ENCODE measurements at regions not wholly inside any gene's neighbourhood (a gene's known extent, or its start where the extent isn't known, plus 50 kb on each side); places are given as distances from the start of the nearest gene placed in this dataset.

DNA sequence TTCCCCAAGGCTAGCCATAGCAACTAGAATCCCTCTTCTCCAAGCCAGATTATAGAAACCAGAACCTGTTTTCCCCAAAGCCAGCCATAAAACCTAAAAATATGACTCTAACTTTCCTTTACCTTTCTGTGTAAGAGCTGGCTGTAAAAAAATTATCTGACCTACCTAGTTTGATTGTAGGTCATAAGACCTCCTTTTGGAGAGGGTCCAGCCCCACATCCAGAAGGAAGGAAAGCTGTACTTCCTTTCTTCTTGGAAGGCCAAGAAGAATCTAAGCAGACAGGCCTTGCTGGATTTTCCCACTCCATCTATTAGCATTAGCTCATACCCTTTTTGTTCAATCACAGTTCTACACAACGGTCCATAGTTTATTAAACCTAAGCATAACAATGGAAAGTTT lies 1006.3 kb downstream of the SORCS3 start:
- DNase-seq (ENCODE audit: low read depth, low spot score), result no peak

DNA sequence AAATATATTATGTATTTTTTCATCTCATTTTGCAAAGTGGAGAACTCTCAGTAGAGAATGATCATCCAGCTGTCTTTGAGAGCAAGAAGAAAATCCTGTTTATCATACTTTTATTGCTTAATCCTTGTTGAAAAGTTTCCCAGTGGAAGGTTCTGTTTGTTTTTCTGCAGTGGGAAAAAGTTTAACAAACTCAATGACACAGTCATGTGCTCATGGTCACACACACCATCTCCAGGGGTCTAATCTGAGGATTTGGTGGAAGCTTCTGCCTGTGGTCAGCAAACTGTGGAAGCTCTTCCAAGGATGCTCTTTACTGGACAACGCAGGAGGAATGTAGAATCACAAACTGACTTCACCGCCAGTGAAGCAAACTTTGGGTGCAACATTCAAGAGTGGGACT lies 1003.9 kb downstream of the SORCS3 start:
- DNase-seq (ENCODE audit: low read depth, low spot score), result no peak

DNA sequence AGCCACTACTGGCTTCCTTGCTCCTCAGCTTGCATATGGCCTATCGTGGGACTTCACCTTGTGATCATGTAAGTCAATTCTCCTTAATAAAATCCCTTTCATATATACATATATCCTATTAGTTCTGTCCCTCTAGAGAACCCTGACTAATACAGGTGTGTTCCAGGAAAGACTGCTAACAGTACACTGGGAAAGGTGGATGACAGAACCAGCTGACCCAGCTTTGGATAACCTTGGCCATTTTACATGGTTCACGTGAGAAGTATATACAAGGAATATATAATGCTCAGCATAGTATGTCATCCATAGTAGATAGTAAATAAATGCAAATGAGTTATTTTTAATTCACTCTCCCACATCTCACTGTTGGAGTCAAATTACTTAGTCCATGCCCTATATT lies 1003.5 kb downstream of the SORCS3 start:
- no peak for DNase-seq (ENCODE audit: low read depth, low spot score)

DNA sequence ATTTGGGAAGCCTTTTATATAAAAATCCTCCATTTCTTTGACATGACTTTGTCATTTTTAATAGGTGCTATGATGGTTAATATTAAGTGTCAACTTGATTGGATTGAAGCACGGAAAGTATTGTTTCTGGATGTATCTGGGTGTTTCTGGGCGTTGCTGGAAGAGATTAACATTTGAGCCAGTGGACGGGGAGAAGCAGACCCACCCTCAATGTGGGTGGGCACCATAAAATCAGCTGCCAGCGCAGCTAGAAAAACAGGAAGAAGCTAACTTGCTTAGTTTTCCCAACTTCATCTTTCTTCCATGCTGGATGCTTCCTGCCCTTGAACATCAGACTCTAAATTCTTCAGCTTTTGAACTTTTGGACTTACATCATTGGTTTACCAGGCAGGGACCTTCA lies 1003.0 kb downstream of the SORCS3 start:
- no peak for DNase-seq (ENCODE audit: low read depth, low spot score)

DNA sequence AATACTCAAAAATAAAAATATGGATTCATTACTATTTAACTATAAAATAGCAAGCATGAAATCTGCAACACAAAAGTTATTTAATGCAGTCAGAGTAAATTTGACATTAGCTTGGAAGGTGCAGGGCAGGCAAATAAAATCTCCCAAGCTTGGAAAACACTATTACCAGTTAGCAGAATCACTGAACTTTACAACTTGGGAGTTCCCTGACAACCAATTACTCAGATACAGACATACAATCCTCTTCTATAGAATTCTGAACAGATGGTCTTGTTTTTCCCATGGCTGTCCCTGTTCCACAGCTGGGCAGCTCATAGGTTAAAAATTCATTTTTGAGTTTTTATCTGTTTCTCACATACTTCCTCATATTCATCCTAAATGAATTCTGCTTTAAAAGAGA lies 1002.6 kb downstream of the SORCS3 start:
- DNase-seq (ENCODE audit: low read depth, low spot score), result no peak

DNA sequence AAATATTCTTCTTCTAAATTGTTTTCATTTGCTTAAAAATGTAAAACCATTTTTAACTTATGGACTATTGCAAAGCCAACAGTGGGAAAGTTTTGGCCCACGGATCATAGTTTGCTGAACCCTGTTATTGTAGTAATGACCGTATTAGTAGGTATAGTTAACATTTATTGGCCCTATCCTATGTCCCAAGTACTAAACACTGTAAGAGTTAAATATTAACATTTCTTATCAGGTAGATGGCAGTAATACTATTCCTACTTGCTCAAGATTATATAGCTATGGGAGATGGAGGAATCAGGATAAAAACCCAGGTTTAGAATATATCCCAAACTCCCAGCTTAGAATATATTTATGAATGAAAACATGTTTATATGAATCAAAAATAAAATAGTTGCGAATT lies 993.2 kb downstream of the SORCS3 start:
- DNase-seq (ENCODE audit: low read depth, low spot score), result no peak

DNA sequence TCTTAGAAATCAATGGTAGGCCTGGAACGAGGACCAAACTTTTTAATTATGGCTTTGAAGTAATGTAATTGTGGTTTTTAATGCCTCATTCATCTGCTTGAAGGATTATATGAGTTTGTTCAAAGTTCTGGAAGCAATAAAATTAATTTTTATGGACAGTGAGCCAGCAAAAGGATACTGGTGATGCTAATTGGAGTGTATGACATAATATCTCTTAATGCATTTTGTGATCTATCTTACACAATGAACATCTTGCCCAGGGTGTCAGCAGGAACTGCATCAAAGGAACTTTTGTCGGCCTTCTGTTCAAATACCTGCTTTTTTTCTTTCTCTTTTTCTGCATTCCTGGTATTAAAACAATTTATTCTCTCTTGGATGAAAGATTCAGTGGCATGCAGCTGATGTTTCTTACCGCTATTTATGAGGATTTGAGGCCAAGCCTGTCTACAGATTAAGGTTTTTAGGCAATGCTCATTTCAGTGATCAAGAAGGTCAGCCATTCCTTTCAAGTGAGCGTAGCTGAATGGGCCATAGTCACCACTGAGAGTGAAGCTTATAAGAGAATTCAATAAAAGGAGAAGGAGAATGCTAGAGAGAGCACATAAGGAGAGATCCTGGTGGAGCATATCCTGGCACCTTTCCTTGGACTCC lies 974.8 kb downstream of the SORCS3 start:
- no peak for DNase-seq (ENCODE audit: low read depth, low spot score)

DNA sequence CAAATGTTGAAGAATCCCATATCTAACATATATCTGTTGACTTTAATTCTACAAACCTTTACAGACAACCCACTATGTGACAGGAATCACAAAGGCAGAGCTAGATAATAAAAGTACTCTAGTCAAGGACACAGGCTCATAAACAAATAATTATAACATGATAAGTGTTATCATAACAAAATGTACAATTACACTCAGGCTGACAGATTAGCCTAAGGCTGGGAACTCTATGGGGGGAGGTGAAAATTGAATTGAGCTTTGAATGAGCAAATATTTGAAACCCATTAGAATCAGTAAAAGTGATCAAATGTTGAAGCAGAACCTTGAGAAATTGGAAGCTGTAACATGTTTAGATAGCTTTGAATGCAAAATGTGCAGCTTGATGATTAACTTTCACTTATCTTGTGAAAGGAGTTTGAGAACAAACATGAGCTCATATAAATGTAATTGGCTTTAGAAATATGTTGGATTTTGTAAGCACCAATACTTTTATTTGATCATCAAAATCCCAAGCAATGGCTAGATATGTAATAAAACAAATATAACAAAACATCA lies 970.2 kb downstream of the SORCS3 start:
- no peak for DNase-seq (ENCODE audit: low read depth, low spot score)

DNA sequence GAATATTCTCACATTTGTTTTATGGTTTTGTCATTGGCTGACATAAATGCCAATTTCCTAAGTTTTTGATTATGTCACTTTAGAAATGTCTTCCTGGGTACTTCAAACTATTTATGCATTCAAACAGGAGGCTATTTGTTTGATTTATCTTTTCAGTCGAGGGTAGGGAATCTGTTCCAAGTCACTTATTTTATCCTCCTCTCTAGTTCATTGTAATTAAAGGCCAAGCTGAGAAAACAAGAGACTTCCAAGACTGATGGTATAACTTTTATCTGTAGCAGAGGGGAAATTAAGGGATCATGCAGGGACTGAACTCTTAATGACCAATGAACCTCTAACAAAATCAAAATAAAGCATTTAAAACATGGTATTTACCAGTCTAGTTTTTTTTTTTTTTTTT lies 968.4 kb downstream of the SORCS3 start:
- no peak for DNase-seq (ENCODE audit: low read depth, low spot score)

DNA sequence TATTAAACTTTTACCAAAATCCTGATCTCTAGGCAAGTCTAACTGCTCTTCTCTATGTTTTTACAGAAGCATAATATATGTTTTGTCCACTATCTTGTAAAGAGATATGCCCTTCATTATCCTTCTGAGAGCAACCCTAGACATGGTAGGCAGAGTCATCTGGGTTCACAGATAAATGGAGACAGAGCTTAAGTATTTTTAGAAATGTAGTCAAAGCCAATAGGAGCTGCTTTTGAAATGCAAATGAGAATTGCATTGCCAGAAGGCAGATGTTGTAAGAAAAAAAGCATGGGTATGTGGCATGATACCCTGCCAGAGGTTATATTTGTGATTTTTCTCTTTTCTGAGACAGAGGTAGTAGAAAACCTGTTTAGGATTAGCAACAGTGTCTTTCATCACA lies 964.8 kb downstream of the SORCS3 start:
- DNase-seq (ENCODE audit: low read depth, low spot score), result no peak

DNA sequence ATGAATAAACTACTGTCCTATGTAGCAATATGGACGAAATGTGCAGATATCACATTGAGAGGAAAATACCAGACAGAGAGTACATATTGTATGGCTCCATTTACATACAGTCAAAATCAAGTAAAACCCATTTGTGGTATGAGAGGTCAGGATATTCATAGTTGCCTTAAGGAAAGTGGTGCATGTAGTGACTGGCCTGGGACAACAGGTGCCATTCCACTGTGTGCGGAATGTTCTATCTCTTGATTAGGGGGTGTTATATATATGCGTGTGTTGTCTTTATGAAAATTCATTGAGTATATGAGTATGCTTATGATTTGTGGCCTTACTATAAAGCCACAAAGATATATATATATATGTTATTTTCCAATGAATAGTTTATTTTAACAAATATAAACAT lies 964.0 kb downstream of the SORCS3 start:
- no peak for DNase-seq (ENCODE audit: low read depth, low spot score)

DNA sequence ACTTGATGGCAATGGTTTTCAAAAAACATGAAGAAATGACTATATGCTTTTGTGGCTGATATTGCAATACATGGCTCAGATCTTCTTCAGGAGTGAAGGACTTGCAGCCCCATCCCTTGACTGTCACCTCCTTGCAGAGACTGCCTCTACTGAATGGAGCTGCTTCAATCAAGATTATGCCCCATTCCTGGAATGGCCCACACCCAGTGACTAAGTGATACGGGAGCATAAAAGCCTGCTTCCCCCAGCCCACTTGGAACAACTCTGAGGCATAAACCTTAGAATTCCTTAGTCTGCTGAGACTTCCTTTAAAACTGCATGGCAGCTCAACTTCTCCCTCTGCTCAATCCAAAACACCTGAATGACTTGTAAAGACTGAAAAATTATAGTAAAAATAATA lies 957.1 kb downstream of the SORCS3 start:
- DNase-seq (ENCODE audit: low read depth, low spot score), result no peak

DNA sequence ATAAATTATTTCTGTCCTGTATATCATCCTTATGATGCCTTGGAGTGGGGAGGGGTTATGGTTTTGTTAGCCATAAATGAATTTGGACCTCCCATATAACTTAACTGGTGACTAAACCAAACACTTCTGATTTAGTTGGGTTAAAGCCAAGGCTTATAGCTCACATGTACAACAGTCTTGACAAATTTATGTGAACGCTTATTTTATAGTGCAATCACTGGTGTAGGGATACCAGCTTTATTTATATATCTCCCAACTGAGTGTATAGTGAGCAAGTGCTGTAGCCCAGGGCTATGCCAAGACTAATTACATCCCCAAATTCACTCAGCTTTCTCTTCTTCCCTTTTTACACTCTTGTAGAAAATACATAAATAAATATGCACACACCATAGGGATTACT lies 956.2 kb downstream of the SORCS3 start:
- DNase-seq (ENCODE audit: low read depth, low spot score), result no peak

DNA sequence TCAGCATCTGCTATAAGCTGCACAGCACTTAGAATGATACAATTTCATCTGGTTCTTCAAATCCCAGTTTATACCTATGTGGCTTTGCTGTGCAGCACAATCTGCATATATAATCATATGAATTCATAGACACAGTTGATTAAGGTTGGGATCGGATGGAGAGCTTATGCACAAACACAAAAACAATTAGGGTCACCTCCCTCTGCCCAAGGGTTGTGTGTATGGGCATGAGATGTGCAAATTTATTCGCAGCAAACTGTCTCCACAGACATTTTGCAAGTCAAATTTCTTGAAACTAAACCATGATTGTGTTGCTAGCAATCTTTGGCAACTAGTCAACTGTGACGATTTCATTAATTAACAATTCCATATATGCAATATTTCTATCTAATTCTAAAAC lies 955.7 kb downstream of the SORCS3 start:
- DNase-seq (ENCODE audit: low read depth, low spot score), result no peak

DNA sequence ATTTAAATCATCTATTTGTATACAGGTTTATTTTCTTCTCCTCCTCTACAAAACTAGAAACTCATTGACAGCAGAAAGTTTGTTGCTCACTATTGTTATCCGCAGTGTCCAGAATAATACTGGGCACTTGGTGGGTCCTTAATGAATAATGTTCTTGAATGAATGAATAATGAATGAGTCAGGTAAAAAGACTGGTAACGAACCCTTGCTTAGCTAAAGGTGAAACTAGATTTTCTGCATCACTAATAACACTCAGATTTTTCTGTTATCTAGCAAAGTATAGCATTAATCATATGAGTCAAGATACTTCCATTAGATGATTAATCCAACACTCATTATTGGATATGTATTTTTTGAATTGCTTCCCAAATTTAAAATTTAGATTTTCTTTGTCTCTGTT lies 953.2 kb downstream of the SORCS3 start:
- DNase-seq (ENCODE audit: low read depth, low spot score), result no peak

DNA sequence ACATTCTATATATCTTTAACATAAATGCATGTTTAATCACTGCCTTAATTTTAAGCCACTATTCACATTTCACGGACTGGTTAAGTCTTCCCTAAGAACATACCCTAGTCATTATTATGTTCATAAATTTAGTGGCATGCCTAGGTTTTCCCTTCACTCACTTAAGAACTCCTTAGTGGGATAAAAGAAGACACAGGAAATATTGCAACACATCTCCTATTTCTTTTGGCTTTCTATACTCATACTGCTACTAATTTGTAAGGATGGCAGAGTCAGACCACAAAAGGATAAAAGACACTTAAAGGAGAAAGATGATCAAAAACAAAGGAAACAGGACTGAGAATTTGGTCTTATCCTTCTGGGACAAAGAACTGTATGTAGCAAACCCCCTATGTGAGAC lies 951.4 kb downstream of the SORCS3 start:
- no peak for DNase-seq (ENCODE audit: low read depth, low spot score)

DNA sequence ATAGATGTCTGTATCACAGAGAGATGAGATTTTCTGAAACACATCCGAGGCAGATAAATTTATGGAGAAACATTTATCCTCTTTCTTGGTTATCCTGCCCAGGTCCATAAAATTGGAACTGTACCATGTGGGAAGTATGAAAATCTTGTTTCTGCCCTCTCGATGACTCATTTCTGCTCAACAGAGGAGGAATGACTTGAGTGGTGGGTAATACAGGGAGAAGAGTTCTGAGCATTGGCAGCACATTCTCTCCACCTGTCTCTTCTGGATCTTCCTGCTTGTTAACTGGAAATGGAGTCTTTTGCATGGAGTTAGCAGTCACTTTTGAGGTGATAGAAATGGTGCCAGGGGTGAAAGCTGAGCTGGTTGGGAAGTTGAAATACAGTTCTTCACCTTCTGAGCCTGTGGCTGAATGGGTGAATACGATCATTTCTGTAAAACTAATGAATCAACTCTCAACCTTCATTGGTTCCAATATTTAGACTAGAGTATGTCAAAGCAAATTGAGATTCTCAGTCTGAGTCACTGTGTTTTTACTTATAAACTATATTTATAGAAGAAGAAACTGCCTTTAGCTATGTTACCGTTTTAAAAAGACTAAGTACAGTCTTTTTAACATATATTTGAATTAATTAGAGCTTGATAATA lies 945.5 kb downstream of the SORCS3 start:
- DNase-seq (ENCODE audit: low read depth, low spot score), result no peak

DNA sequence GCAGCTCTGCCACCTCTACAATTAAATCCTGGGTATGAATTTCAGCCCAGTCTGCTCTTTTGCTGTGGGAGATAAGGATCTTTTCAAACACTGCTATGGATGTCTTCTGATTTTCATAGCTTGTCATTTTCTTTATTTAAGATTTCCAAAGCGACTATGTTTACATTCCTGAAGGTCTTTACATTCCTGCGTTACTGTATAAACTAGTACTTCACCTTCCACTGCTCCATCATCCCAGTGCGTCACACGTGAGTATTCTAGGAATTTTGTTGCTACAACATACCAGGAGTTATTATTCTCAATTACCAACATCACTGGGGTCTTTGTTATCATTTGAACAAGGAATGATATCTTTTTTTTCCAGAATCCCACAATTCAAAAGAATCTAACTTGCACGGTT lies 944.7 kb downstream of the SORCS3 start:
- DNase-seq (ENCODE audit: low read depth, low spot score), result no peak

DNA sequence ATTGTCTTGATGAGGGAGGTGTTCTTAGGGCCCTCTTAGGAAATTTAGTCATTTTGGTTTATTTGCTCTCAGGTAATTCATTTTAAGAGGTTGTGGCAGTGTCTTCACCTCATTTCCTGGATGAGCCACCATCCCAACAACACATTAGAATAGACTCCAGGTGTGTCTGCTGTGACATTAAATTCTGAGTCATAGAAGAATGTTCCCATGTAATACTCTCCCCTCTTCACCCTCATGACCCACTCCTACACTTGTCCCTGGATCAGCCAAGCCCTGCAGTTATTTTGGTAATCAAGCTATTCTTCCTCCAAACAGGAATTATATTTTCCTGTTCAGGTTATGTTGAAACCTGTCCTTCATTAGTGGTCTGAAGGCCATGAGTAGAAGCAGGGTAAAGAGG lies 944.1 kb downstream of the SORCS3 start:
- no peak for DNase-seq (ENCODE audit: low read depth, low spot score)

DNA sequence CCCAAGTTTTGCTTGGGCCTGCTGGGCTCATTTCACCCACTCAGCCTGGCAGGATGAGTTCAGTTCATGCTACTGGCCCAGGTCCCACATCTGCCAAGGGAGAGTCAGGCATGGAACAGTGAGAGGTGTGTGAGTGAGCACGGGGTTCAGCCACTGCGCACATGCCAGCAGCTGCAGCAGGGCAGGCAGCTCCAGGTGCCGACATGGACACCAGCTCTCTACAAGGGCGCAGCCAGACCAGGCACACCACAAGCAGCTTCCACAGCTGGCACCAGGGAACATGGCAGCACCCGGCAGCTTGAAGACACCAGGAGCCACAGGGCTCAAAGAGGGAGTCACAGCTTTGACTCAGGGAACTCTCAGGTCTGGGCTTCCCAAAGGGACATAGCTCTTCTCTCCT lies 938.0 kb downstream of the SORCS3 start:
- DNase-seq (ENCODE audit: low read depth, low spot score), result no peak

DNA sequence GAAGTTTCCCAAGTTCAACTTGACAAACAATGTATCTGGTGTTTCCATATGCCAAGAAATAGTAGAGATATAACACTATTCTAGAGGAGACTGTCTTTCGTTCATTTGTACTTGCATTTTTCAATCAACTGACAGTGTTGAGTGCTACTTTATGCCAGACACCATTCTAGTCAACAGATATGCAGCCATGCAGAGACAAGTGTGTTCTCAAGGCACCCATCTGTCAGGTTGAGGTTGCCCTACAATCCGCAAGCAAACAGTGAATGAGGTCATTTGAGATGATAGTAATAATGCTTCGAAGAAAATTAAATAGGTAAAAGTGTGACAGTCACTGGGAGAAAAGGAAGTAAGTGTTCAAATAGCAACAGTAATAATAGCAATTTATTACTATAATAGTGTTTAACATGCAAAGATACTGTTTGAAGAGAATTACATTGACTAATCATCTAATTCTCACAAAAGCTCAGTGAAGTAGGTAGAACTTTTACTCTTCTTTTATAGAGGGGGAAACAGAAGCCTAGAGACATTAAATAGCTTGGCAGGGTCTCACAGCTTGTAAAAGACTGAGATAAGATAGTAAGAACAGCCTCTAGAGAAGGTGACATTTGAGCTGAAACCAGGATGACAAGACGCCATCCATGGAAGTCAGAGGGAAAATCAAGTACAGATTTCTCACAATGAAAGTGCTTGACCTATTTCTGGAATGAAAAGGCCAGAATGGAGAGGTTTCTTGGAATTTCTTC lies 936.9 kb downstream of the SORCS3 start:
- DNase-seq (ENCODE audit: low read depth, low spot score), result no peak

DNA sequence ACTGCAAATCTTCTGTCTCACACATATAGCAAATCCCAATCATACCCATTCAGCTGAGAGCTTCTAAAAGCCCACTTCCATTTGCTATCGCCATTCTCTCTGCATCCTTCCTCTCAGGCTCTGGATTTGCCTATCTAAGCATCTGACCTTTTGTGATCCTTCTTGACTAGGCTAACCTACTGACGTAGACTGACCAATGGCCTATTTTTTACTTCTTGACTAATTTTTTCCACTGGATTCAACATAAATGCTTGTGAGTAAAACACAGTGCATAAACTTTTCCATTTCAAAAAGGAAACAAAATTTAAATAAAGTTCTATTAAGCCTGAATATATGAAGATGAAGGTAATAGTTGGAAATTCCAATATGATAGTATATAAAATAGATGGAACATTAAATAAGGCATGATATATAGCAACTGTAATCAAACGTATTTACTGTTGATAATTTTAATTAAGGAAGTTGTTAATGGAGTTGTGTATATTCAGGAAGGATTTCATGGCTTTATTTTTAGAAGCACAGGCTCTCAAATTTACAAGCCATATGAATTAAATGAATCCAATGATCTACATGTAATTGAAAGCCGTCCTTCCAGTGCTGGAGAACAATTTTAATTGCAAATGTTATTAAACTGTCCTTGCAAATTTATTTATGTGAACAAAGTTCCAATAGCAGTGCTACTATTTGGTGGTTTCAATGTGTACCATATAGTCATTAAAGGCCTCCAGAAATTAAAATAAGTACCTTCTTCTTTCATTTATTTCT lies 918.4 kb downstream of the SORCS3 start:
- DNase-seq (ENCODE audit: low read depth, low spot score), result no peak

All from iPS DF 19.7 (cell line).